Neural cell (in vitro differentiated cells): ENCODE measurements at regions not wholly inside any gene's neighbourhood (a gene's known extent, or its start where the extent isn't known, plus 50 kb on each side); places are given as distances from the start of the nearest gene placed in this dataset.

Experiments
- H2AFZ ChIP-seq: fragments of 200-600, 300-800 bp; sonication (generic), shearing (Covaris generic); 2 replicates; pipeline ENCODE4 v1.6.0; 2014; ENCODE audit warnings: low read depth, mild to moderate bottlenecking, antibody characterized with exemption, low read length, moderate library complexity
- H3F3A ChIP-seq: fragments of 200-600 bp; shearing (Covaris generic); 2 replicates; pipeline ENCODE4 v1.6.1; 2016; ENCODE audit warnings: mild to moderate bottlenecking, moderate library complexity, mixed read lengths, antibody characterized with exemption, low read length; ENCODE audit not compliant: insufficient read depth, poor library complexity, severe bottlenecking
- H3K27ac ChIP-seq: fragments of 200-600, 300-800 bp; sonication (generic), shearing (Covaris generic); 2 replicates; pipeline ENCODE4 v1.5.1; 2014; ENCODE audit warnings: mild to moderate bottlenecking, low read length, moderate library complexity
- H3K27me3 ChIP-seq: fragments of 300-800, 200-600 bp; sonication (generic), shearing (Covaris generic); 2 replicates; pipeline ENCODE4 v1.6.0; 2014; ENCODE audit warnings: mild to moderate bottlenecking, low read depth, low read length, moderate library complexity; ENCODE audit not compliant: insufficient read depth
- H3K36me3 ChIP-seq: fragments of 300-800, 200-600 bp; sonication (generic), shearing (Covaris generic); 2 replicates; pipeline ENCODE4 v1.5.1; 2014; ENCODE audit warnings: mild to moderate bottlenecking, antibody characterized with exemption, low read length, moderate library complexity; ENCODE audit not compliant: insufficient read depth
- H3K4me2 ChIP-seq: fragments of 300-800, 200-600 bp; sonication (generic), shearing (Covaris generic); 2 replicates; pipeline ENCODE4 v1.6.0; 2014; ENCODE audit warnings: mild to moderate bottlenecking, low read length
- H3K4me3 ChIP-seq: fragments of 300-800, 200-600 bp; sonication (generic), shearing (Covaris generic); 2 replicates; pipeline ENCODE4 v1.5.1; 2014; ENCODE audit warnings: mild to moderate bottlenecking, low read length, moderate library complexity
- H3K79me2 ChIP-seq: fragments of 200-600 bp; shearing (Covaris generic); replicated peaks from 2 replicates; pipeline ENCODE4 v1.6.0; 2014; ENCODE audit warnings: mild to moderate bottlenecking, low read length, moderate library complexity; ENCODE audit not compliant: insufficient read depth
- H3K9ac ChIP-seq: fragments of 300-800, 200-600 bp; sonication (generic), shearing (Covaris generic); 2 replicates; pipeline ENCODE4 v1.6.1; 2016; ENCODE audit warnings: mild to moderate bottlenecking, low read length, mixed read lengths
- H3K9me2 ChIP-seq: fragments of 200-600 bp; shearing (Covaris generic); 2 replicates; pipeline ENCODE4 v1.6.1; 2016; ENCODE audit warnings: mild to moderate bottlenecking, low read length, mixed read lengths; ENCODE audit not compliant: insufficient read depth
- H3K9me3 ChIP-seq: fragments of 200-600, 300-800 bp; sonication (generic), shearing (Covaris generic); 2 replicates; pipeline ENCODE4 v1.6.1; 2016; ENCODE audit warnings: mild to moderate bottlenecking, mixed run types, low read length, moderate library complexity, mixed read lengths
- H4K20me1 ChIP-seq: fragments of 200-600 bp; shearing (Covaris generic); 2 replicates; pipeline ENCODE4 v1.6.1; 2016; ENCODE audit warnings: mild to moderate bottlenecking, mixed run types; ENCODE audit not compliant: insufficient read depth
- CTCF ChIP-seq: fragments of 450-650 bp; IDR thresholded peaks from 2 replicates; pipeline ENCODE4 v1.5.1; 2014; ENCODE audit warnings: antibody characterized with exemption, mild to moderate bottlenecking, moderate library complexity; ENCODE audit not compliant: poor library complexity, severe bottlenecking
- EP300 ChIP-seq: fragments of 450-650 bp; conservative IDR thresholded peaks from 2 replicates; pipeline ENCODE4 v1.6.1; 2014; ENCODE audit warnings: antibody characterized with exemption, mild to moderate bottlenecking, moderate library complexity; ENCODE audit not compliant: poor library complexity, severe bottlenecking
- EZH2 ChIP-seq: fragments of 200-600, 300-800 bp; shearing (Covaris generic), sonication (generic); IDR thresholded peaks from 2 replicates; pipeline ENCODE4 v1.6.1; 2014; ENCODE audit warnings: antibody characterized with exemption, low read length, borderline replicate concordance, mild to moderate bottlenecking; ENCODE audit not compliant: insufficient read depth, poor library complexity, severe bottlenecking
- MXI1 ChIP-seq: fragments of 450-650 bp; conservative IDR thresholded peaks from 2 replicates; pipeline ENCODE4 v1.6.1; 2014; ENCODE audit warnings: antibody characterized with exemption, mild to moderate bottlenecking; ENCODE audit not compliant: poor library complexity, severe bottlenecking
- POLR2AphosphoS5 ChIP-seq: IDR thresholded peaks from 2 replicates; pipeline ENCODE4 v1.6.1; 2012
- RAD21 ChIP-seq: fragments of 450-650 bp; conservative IDR thresholded peaks from 2 replicates; pipeline ENCODE4 v1.6.1; 2014; ENCODE audit warnings: antibody characterized with exemption, mild to moderate bottlenecking, moderate library complexity
- REST ChIP-seq: IDR thresholded peaks from 2 replicates; pipeline ENCODE4 v1.6.1; 2012; ENCODE audit warnings: borderline replicate concordance
- SMC3 ChIP-seq: fragments of 450-650 bp; conservative IDR thresholded peaks from 2 replicates; pipeline ENCODE4 v1.6.1; 2014; ENCODE audit warnings: antibody characterized with exemption, mild to moderate bottlenecking, moderate library complexity; ENCODE audit not compliant: poor library complexity
- TAF1 ChIP-seq: IDR thresholded peaks from 2 replicates; pipeline ENCODE4 v1.6.1; 2012; ENCODE audit warnings: low read depth

GRCh38 chr2:49251766-49252165 is 97.5 kb upstream of the FSHR start:
- H3K27me3 ChIP-seq, result no peaks in the 10 kb centered on the region
- no peaks in the 10 kb centered on the region for H4K20me1 ChIP-seq
- no peak overlapping the region for H2AFZ ChIP-seq
- no peak overlapping the region for H3K9ac ChIP-seq
- no peak overlapping the region for H3K27ac ChIP-seq
- H3K36me3 ChIP-seq, result no peaks in the 10 kb centered on the region
- H3F3A ChIP-seq, result peaks cover 3% of the 10 kb centered on the region
- H3K4me3 ChIP-seq, result no peak overlapping the region
- H3K79me2 ChIP-seq, result no peaks in the 10 kb centered on the region
- H3K4me2 ChIP-seq, result no peak overlapping the region
- TF ChIP-seq CTCF (no peak), EZH2 (no peak), MXI1 (no peak), EP300 (no peak), POLR2AphosphoS5 (no peak), RAD21 (no peak), REST (no peak), TAF1 (no peak), SMC3 (no peak)
- no peaks in the 10 kb centered on the region for H3K9me3 ChIP-seq
- no peaks in the 10 kb centered on the region for H3K9me2 ChIP-seq

GRCh38 chr2:49251251-49251650 is 96.9 kb upstream of the FSHR start:
- Histone ChIP-seq H4K20me1 (no peaks in the 10 kb centered on the region), H3K4me3 (no peak overlapping the region), H2AFZ (no peak overlapping the region), H3K9ac (no peak overlapping the region), H3K9me2 (no peaks in the 10 kb centered on the region), H3K27me3 (no peaks in the 10 kb centered on the region), H3F3A (no peaks in the 10 kb centered on the region), H3K27ac (no peak overlapping the region), H3K36me3 (no peaks in the 10 kb centered on the region), H3K4me2 (no peak overlapping the region), H3K9me3 (no peaks in the 10 kb centered on the region), H3K79me2 (no peaks in the 10 kb centered on the region)
- no peak for TF ChIP-seq EZH2
- TF ChIP-seq TAF1, result no peak
- no peak for TF ChIP-seq CTCF
- no peak for TF ChIP-seq REST
- no peak for TF ChIP-seq RAD21
- TF ChIP-seq MXI1, result no peak
- no peak for TF ChIP-seq POLR2AphosphoS5
- TF ChIP-seq EP300, result no peak
- TF ChIP-seq SMC3, result no peak
